HepG2 (cell line): ENCODE measurements at regions not wholly inside any gene's neighbourhood (a gene's known extent, or its start where the extent isn't known, plus 50 kb on each side); places are given as distances from the start of the nearest gene placed in this dataset.

Experiments used
- ATAC-seq: fragments of 200-7000 bp; cut with Tn5 transposase; 3 replicates; pipeline ENCODE4 v1.9.1; 2020; ENCODE audit warnings: mild to moderate bottlenecking, moderate library complexity
- BruUV-seq: library from RNA; stranded (reverse); fragments of 400-500 nt; replicated peaks from 2 replicates; lab custom pipeline; 2021; lab: Mats Ljungman, UMichigan
- CTCF ChIA-PET: fragments of 300-600 bp; formaldehyde crosslinking; extraction: SDS; loops from one replicate; lab custom pipeline; 2021; ENCODE audit warnings: low total read pairs, inconsistent platforms, low intra/inter-chr PET ratio; lab: Yijun Ruan, JAX
- POLR2A ChIA-PET: fragments of 350-600 bp; sonication (Branson Sonifier 250); formaldehyde crosslinking; loops from one replicate; lab custom pipeline; 2020; ENCODE audit warnings: antibody characterized with exemption, inconsistent platforms; lab: Yijun Ruan, JAX
- DNase-seq: peaks from one replicate; pipeline ENCODE4 v3.0.0-alpha.2; 2015; ENCODE audit warnings: low spot score
- FAIRE-seq: peaks from 3 replicates; lab custom pipeline; 2011; peaks lifted over from hg19 to GRCh38; lab: Jason Lieb, UNC
- H2AFZ ChIP-seq: one replicate; pipeline ENCODE4 v1.6.1; 2011; ENCODE audit warnings: low read length, inconsistent platforms
- H3K27ac ChIP-seq: fragments of 300-600 bp; 3 replicates; pipeline ENCODE4 v1.8.0; 2011; ENCODE audit warnings: mixed run types, mild to moderate bottlenecking, mixed read lengths, low read length, inconsistent platforms; ENCODE audit not compliant: insufficient read depth; ENCODE audit errors: extremely low read length
- H3K27me3 ChIP-seq, 2 experiments: fragments of 200-600 bp in 1 of 2; 2 replicates in 1 of 2; 3 replicates in 1 of 2; pipeline versions ENCODE4 v1.6.0 to v1.8.0; 2011; ENCODE audit warnings: low read length in 2 of 2, mild to moderate bottlenecking in 2 of 2, moderate library complexity in 2 of 2, inconsistent platforms in 1 of 2; ENCODE audit not compliant: insufficient read depth in 2 of 2, control insufficient read depth in 1 of 2
- H3K36me3 ChIP-seq, 2 experiments: fragments of 200-600 bp in 1 of 2; replicated peaks in 1 of 2; 2 replicates in 1 of 2; 3 replicates in 1 of 2; pipeline versions ENCODE4 v1.5.1 to v1.8.0; 2011; ENCODE audit warnings: low read length in 2 of 2, inconsistent platforms in 1 of 2; ENCODE audit not compliant: insufficient read depth in 2 of 2, control insufficient read depth in 1 of 2
- H3K4me1 ChIP-seq: 2 replicates; pipeline ENCODE4 v1.5.1; 2012; ENCODE audit warnings: low read length, inconsistent platforms; ENCODE audit not compliant: insufficient read depth
- H3K4me2 ChIP-seq: 2 replicates; pipeline ENCODE4 v1.6.0; 2011; ENCODE audit warnings: low read depth, low read length, inconsistent platforms
- H3K4me3 ChIP-seq, 3 experiments: fragments of 200-600 bp in 1 of 3; sonication (generic), shearing (Covaris generic) in 1 of 3; replicated peaks in 1 of 3; 2 replicates each; pipeline ENCODE4 v1.5.1; 2011 to 2016; ENCODE audit warnings: low read length in 3 of 3, inconsistent platforms in 2 of 3, low read depth in 2 of 3, mild to moderate bottlenecking in 2 of 3, control low read depth in 1 of 3, mixed read lengths in 1 of 3; ENCODE audit not compliant: insufficient read depth in 1 of 3
- H3K79me2 ChIP-seq: one replicate; pipeline ENCODE4 v1.6.1; 2011; ENCODE audit warnings: low read length, inconsistent platforms; ENCODE audit not compliant: insufficient read depth
- H3K9ac ChIP-seq: 2 replicates; pipeline ENCODE4 v1.6.0; 2011; ENCODE audit warnings: mild to moderate bottlenecking, low read depth, low read length, inconsistent platforms; ENCODE audit not compliant: insufficient read depth
- H3K9me3 ChIP-seq: 2 replicates; pipeline ENCODE4 v1.5.1; 2012; ENCODE audit warnings: mild to moderate bottlenecking, low read length
- H4K20me1 ChIP-seq: 2 replicates; pipeline ENCODE4 v1.6.0; 2011; ENCODE audit warnings: inconsistent platforms, mild to moderate bottlenecking, low read length, moderate library complexity; ENCODE audit not compliant: insufficient read depth
- AKAP8 ChIP-seq: sonication (generic); formaldehyde crosslinking; IDR thresholded peaks from 2 replicates; pipeline ENCODE4 v1.5.1; 2020; ENCODE audit warnings: mild to moderate bottlenecking, missing genetic modification reagents
- DPF2 ChIP-seq: sonication (generic); formaldehyde crosslinking; IDR thresholded peaks from 2 replicates; pipeline ENCODE4 v1.4.0; 2020; ENCODE audit warnings: mild to moderate bottlenecking, low read depth, missing genetic modification reagents, borderline replicate concordance
- IRX3 ChIP-seq: sonication (generic); formaldehyde crosslinking; IDR thresholded peaks from 2 replicates; pipeline ENCODE4 v1.8.1; 2023; ENCODE audit warnings: mild to moderate bottlenecking, low read depth, missing genetic modification reagents, borderline replicate concordance
- KAT7 ChIP-seq: IDR thresholded peaks from 2 replicates; pipeline ENCODE4 v1.6.1; 2018; ENCODE audit warnings: borderline replicate concordance, missing compliant biosample characterization
- KMT2A ChIP-seq: sonication (generic); formaldehyde crosslinking; IDR thresholded peaks from 2 replicates; pipeline ENCODE4 v1.4.0; 2020; ENCODE audit warnings: missing genetic modification reagents
- MAX ChIP-seq: IDR thresholded peaks from 2 replicates; pipeline ENCODE4 v1.6.1; 2012; ENCODE audit warnings: inconsistent platforms
- MEIS1 ChIP-seq: sonication (generic); formaldehyde crosslinking; IDR thresholded peaks from 2 replicates; pipeline ENCODE4 v1.9.0; 2021; ENCODE audit warnings: mild to moderate bottlenecking, missing genetic modification reagents, moderate library complexity, borderline replicate concordance
- MEIS2 ChIP-seq: sonication (generic); formaldehyde crosslinking; IDR thresholded peaks from 2 replicates; pipeline ENCODE4 v1.9.0; 2021; ENCODE audit warnings: mild to moderate bottlenecking, missing genetic modification reagents
- MTF1 ChIP-seq: sonication (generic); formaldehyde crosslinking; IDR thresholded peaks from 2 replicates; pipeline ENCODE4 v1.5.0; 2020; ENCODE audit warnings: missing genetic modification reagents
- MXD4 ChIP-seq: IDR thresholded peaks from 2 replicates; pipeline ENCODE4 v1.6.1; 2016; ENCODE audit warnings: mild to moderate bottlenecking, missing biosample characterization, missing genetic modification reagents
- MYPOP ChIP-seq: sonication (generic); formaldehyde crosslinking; IDR thresholded peaks from 2 replicates; pipeline ENCODE4 v1.8.1; 2023; ENCODE audit warnings: mild to moderate bottlenecking, moderate library complexity, missing genetic modification reagents
- NFE2 ChIP-seq: sonication (generic); formaldehyde crosslinking; IDR thresholded peaks from 2 replicates; pipeline ENCODE4 v1.4.0; 2020; ENCODE audit warnings: missing genetic modification reagents
- SP140L ChIP-seq: sonication (generic); formaldehyde crosslinking; IDR thresholded peaks from 2 replicates; pipeline ENCODE4 v1.4.0; 2020; ENCODE audit warnings: missing genetic modification reagents, borderline replicate concordance
- ZNF333 ChIP-seq: sonication (generic); formaldehyde crosslinking; IDR thresholded peaks from 2 replicates; pipeline ENCODE4 v1.4.0; 2020; ENCODE audit warnings: mild to moderate bottlenecking, missing genetic modification reagents, borderline replicate concordance
- ZNF563 ChIP-seq: sonication (generic); formaldehyde crosslinking; IDR thresholded peaks from 2 replicates; pipeline ENCODE4 v1.8.0; 2022; ENCODE audit warnings: mild to moderate bottlenecking, moderate library complexity, missing genetic modification reagents
- ZNF567 ChIP-seq: sonication (generic); formaldehyde crosslinking; IDR thresholded peaks from 2 replicates; pipeline ENCODE4 v1.8.1; 2023; ENCODE audit warnings: mild to moderate bottlenecking, missing genetic modification reagents, borderline replicate concordance
- WGBS: methylation state at CpG from one replicate; pipeline ENCODE4 v1.1.6; 2017; ENCODE audit warnings: low lambda C conversion rate; 5-methylcytosine and 5-hydroxymethylcytosine counted together
- in situ Hi-C: cut with HindIII; loops from 2 replicates; pipeline ENCODE4 v1.10.0; 2017; ENCODE audit warnings: low pct_unique_long_range_greater_than_20kb; ENCODE audit not compliant: extremely low pct_ligation_motif_present
- intact Hi-C: fragments of 100-400 bp; cut with micrococcal nuclease; formaldehyde crosslinking; loops from one replicate; pipeline ENCODE4 v1.10.0; 2022; ENCODE audit not compliant: unreplicated experiment

- no TSS peak for BruUV-seq
- Histone ChIP-seq H3K79me2 (no peaks in the 10 kb centered on the region), H3K9me3 (peaks cover 65% of the 10 kb centered on the region), H3K27me3 (no peaks in the 10 kb centered on the region), H3K36me3 (no peaks in the 10 kb centered on the region), H3K9ac (no peak overlapping the region), H4K20me1 (no peaks in the 10 kb centered on the region), H3K4me2 (no peak overlapping the region), H3K27ac (no peak overlapping the region), H3K4me1 (no peaks in the 10 kb centered on the region), H3K4me3 (no peak overlapping the region), H2AFZ (no peak overlapping the region)
- in situ Hi-C loops: no loop called here
- DNase-seq (no peak), FAIRE-seq (no peak), ATAC-seq (no peak)
- 25% methylated on average over 3 of the region's 3 CpGs for whole genome bisulfite sequencing
- ChIA-PET POLR2A (no interaction called here), CTCF (no interaction called here)
- intact Hi-C loops: no loop called here
- TF ChIP-seq ZNF567: no peak
- no peak for TF ChIP-seq AKAP8 (CRISPR knock-in tag)
- no peak for TF ChIP-seq ZNF333
- no peak for TF ChIP-seq DPF2 (CRISPR knock-in tag)
- no peak for TF ChIP-seq MTF1 (CRISPR knock-in tag)
- no peak for TF ChIP-seq MYPOP (CRISPR knock-in tag)
- no peak for TF ChIP-seq MEIS2 (CRISPR knock-in tag)
- no peak for TF ChIP-seq KAT7 (CRISPR knock-in tag)
- TF ChIP-seq MEIS1 (CRISPR knock-in tag): no peak
- TF ChIP-seq MXD4 (CRISPR knock-in tag): no peak
- TF ChIP-seq NFE2: no peak
- no peak for TF ChIP-seq KMT2A (CRISPR knock-in tag)
- no peak for TF ChIP-seq SP140L (CRISPR knock-in tag)
- no peak for TF ChIP-seq IRX3 (CRISPR knock-in tag)
- TF ChIP-seq ZNF563: no peak
- TF ChIP-seq MAX: no peak
Measured at GRCh38 chr5:50302815-50303490, 138.1 kb downstream of the EMB start.
